WERI-Rb-1 (cell line): ENCODE measurements at regions not wholly inside any gene's neighbourhood (a gene's known extent, or its start where the extent isn't known, plus 50 kb on each side); places are given as distances from the start of the nearest gene placed in this dataset.

Experiments used
- DNase-seq: peaks from one replicate; pipeline ENCODE4 v3.0.0-alpha.2; 2020
- H3K27ac ChIP-seq: fragments of 250-450 bp; sonication (Bioruptor Pico); 2 replicates; pipeline ENCODE4 v1.5.1; 2020; ENCODE audit warnings: mild to moderate bottlenecking, moderate library complexity
- H3K27me3 ChIP-seq: fragments of 250-450 bp; sonication (Bioruptor Pico); 2 replicates; pipeline ENCODE4 v1.5.1; 2021; ENCODE audit warnings: mild to moderate bottlenecking, low read depth, moderate library complexity; ENCODE audit not compliant: insufficient read depth, severe bottlenecking
- H3K36me3 ChIP-seq: fragments of 250-450 bp; sonication (Bioruptor Pico); 2 replicates; pipeline ENCODE4 v1.5.1; 2020; ENCODE audit warnings: mild to moderate bottlenecking, moderate library complexity
- H3K4me3 ChIP-seq: 2 replicates; pipeline ENCODE4 v1.5.1; 2011; ENCODE audit warnings: low read depth, mild to moderate bottlenecking, control low read depth, low read length
- H3K9me3 ChIP-seq: fragments of 250-450 bp; sonication (Bioruptor Pico); 2 replicates; pipeline ENCODE4 v1.5.1; 2021; ENCODE audit warnings: mild to moderate bottlenecking, moderate library complexity; ENCODE audit not compliant: severe bottlenecking
- TF ChIP-seq, protein P1 (sequence below): IDR thresholded peaks from 2 replicates; pipeline ENCODE4 v1.5.1; 2011; ENCODE audit warnings: low read depth, mild to moderate bottlenecking, control low read depth, inconsistent platforms, low read length

- DNase-seq, result no peak
- H3K27me3 ChIP-seq, result peaks cover 11% of the 10 kb centered on the region
- no peaks in the 10 kb centered on the region for H3K36me3 ChIP-seq
- no peak overlapping the region for H3K27ac ChIP-seq
- H3K4me3 ChIP-seq, result no peak overlapping the region
- no peaks in the 10 kb centered on the region for H3K9me3 ChIP-seq
- TF ChIP-seq, protein P1, sequence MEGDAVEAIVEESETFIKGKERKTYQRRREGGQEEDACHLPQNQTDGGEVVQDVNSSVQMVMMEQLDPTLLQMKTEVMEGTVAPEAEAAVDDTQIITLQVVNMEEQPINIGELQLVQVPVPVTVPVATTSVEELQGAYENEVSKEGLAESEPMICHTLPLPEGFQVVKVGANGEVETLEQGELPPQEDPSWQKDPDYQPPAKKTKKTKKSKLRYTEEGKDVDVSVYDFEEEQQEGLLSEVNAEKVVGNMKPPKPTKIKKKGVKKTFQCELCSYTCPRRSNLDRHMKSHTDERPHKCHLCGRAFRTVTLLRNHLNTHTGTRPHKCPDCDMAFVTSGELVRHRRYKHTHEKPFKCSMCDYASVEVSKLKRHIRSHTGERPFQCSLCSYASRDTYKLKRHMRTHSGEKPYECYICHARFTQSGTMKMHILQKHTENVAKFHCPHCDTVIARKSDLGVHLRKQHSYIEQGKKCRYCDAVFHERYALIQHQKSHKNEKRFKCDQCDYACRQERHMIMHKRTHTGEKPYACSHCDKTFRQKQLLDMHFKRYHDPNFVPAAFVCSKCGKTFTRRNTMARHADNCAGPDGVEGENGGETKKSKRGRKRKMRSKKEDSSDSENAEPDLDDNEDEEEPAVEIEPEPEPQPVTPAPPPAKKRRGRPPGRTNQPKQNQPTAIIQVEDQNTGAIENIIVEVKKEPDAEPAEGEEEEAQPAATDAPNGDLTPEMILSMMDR, result no peak
These were observed 130.1 kb downstream of the ADAMTS1 start for GRCh38 chr21:26715116-26715515.

DNA sequence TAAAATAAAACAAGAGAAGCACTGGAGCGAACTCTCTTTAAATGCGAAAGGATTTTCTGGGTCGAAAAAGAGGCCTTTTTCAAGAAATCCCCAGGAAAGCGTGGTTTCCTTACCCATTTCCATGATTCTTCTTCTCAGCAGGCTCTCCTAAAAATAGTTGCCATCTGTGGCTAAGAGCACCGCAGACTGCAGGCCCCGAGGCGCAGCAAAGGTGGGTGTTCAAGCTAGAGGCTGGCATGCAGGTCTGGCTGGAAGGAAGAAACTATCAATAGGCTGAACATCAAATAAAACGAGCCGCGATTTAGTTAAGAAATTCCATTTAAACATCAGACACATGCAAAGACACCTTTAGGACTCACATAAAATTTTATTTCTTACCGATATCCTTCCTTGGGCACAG, 135.1 kb downstream of the ADAMTS1 start:
- Histone ChIP-seq H3K9me3 (no peaks in the 10 kb centered on the region), H3K27ac (no peak overlapping the region), H3K36me3 (no peaks in the 10 kb centered on the region), H3K4me3 (no peak overlapping the region), H3K27me3 (peaks cover 11% of the 10 kb centered on the region)
- no peak for DNase-seq
- TF ChIP-seq, protein P1, result no peak

DNA sequence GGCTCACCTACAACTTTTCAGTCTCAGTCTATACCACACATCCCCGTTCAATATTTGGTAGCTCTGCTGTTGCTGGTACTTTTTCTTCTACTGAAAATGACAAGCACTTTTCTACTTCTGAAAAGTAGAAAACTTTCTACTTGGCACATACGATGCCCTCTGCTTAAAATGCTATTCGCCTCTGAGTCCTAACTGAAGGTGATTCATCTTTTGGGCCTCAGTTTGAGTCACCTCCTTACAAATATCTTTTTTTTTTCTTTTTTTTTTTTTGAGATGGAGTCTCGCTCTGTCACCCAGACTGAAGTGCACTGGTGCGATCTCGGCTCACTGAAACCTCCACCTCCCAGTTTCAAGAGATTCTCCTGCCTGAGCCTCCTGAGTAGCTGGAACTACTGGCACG, 136.0 kb upstream of the CYYR1 start:
- Histone ChIP-seq H3K36me3 (no peaks in the 10 kb centered on the region), H3K9me3 (no peaks in the 10 kb centered on the region), H3K27ac (no peak overlapping the region), H3K4me3 (no peak overlapping the region), H3K27me3 (peaks cover 11% of the 10 kb centered on the region)
- DNase-seq, result no peak
- TF ChIP-seq, protein P1, result no peak

DNA sequence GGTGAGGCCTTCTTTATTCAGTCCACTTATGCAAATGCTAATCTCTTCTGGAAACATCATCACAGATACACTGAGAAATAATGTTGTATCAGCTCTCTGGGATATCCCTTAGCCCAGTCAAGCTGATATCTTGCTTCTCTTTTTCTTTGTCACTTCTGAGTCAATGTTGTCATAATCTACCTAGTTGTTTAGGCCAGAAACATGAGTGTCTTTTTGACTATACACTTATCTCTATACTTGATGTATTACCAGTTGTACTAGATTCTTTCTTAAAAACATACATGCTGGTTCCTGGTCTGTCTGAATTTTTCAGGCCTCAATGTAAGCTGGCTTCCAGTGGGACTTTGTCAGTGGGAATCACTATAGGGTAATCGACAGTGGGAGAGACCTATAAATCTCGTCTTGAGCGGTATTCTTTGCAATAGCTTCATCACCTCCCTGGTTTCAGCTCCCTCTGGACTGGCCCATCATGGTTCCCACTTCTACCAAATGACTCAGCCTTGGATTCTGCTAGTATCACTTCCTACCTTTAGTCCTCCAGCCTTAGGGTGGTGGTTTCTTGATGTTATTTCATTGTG, 135.2 kb upstream of the CYYR1 start:
- Histone ChIP-seq H3K27ac (no peak overlapping the region), H3K9me3 (no peaks in the 10 kb centered on the region), H3K4me3 (no peak overlapping the region), H3K36me3 (no peaks in the 10 kb centered on the region), H3K27me3 (peaks cover 11% of the 10 kb centered on the region)
- TF ChIP-seq, protein P1, result no peak
- DNase-seq, result no peak

- TF ChIP-seq, protein P1, result no peak
- DNase-seq, result no peak
- H3K9me3 ChIP-seq, result peaks cover 1% of the 10 kb centered on the region
These were observed 134.2 kb upstream of the CYYR1 start for GRCh38 chr21:26707246-26707645.

GRCh38 chr21:26698416-26698815, 125.3 kb upstream of the CYYR1 start:
- Histone ChIP-seq H3K9me3 (peaks cover 2% of the 10 kb centered on the region), H3K4me3 (no peak overlapping the region), H3K36me3 (no peaks in the 10 kb centered on the region), H3K27ac (no peak overlapping the region), H3K27me3 (peaks cover 5% of the 10 kb centered on the region)
- TF ChIP-seq, protein P1, result no peak
- no peak for DNase-seq

More at GRCh38 chr21:26707246-26707645, 134.2 kb upstream of the CYYR1 start:
- peaks cover 11% of the 10 kb centered on the region for H3K27me3 ChIP-seq
- H3K27ac ChIP-seq, result no peak overlapping the region
- no peaks in the 10 kb centered on the region for H3K36me3 ChIP-seq
- H3K4me3 ChIP-seq, result no peak overlapping the region
